ENCODE measurements at regions not wholly inside any gene's neighbourhood (a gene's known extent, or its start where the extent isn't known, plus 50 kb on each side); places are given as distances from the start of the nearest gene placed in this dataset.

DNA sequence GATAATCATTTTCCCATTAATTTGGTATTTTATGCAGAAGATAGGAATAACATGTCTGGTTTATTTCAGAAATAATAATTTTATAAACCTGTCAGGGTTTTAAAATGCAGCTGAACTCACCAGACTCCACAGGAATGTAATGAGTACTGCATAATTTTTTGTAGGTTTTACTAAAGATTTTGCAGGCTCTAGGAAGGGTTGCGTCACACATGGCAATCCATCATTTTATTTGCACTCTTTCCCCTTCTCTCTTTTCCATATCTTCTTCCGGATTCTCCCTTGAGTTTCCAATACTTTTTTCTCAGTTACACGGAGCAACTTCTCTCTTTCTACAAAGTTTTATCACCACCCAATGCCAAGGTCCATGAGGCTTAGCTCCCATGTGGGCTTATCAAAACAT lies 234.7 kb downstream of the NFKBIZ start:
- DNase-seq (ENCODE audit: low spot score), result no peak

DNA sequence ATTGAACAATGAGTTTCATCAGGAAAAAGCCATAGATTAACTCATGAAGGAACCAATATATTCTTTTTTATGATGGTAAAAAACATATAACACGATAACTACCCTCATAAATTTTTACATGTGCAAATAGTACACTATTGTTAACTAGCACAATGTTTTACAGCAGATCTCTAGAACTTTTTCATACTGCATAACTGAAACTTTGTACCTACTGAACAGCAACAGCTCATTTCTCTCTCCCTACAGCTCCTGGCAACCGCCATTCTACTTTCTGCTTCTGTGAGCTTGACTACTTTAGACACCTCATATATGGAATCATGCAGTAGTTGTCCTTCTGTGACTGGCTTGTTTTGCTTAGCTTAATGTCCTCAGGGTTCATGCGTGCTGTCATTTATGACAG lies 235.4 kb downstream of the NFKBIZ start:
- peak; percentile 42 for DNase-seq (ENCODE audit: low spot score)

DNA sequence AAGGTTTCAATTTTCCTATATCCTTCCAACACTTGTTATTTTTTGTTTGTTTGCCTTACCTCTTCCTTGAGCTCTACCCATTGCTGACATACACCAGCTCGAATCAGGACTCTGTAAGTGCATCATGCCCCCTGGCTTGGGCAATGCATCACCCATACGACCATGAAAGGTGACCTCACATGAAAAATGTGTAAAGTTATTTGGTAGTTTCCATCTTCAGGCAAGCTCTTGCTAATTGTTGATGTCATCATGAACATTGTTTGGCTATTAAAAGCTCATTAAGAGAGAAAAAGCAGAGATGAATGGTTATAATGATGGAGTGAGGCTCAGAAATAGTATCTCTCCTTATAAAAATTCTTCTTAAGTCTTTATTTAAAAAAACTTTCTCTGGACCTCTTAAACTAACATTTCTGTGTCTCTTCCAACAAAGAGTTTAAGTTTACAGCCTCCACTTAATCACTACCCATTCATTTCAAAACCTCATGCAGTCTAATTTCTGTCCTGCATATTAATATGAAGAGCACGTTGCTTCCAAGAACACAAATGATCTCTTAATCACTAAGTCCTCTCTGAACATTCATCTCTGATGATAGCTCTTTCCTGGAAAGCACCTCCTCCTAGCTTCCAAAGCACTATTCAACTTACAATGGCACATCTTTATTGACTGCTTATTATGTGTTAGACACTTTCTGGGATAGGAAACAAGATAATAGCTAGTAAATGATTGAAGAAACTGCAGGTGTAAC lies 236.3 kb downstream of the NFKBIZ start:
- DNase-seq (ENCODE audit: low spot score), result peak; percentile 76

DNA sequence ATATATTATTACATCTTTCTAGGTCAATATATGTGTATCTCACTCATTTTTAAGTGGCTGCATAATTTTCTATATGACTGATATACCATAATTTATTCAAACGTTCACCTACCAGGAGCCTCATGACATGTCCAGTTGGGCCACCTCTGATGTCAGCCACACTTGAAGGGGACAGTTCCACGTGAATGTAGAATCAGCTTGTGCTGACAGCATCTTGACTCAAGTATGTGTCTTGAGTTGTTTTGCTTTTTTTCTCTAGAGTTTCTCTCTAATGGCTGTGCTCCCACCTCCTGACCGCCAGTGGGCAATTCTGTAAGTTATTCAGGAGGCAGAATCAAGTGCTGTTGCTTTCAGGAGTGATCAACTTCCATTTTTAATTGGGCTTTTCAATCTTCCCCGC lies 237.9 kb downstream of the NFKBIZ start:
- no peak for DNase-seq (ENCODE audit: low spot score)

DNA sequence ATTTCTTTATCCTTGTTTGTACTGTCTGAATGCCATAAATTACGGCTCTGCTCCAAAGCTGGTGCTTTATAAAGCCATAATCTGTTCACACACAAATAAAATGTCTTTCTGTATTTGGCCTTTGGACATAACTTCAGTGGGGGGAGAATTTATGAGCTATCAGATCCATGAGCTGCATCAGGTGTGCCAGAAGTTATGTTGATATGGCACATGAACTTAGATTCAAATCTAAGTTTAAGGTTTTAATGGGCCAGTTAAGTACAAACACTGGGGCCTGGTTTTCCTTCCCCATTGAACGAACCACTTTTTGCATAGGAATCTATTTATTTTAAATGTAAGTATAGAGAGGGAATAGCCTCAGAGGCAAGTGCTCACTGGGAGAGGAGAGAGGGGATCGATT lies 239.9 kb downstream of the NFKBIZ start:
- DNase-seq (ENCODE audit: low spot score), result no peak

DNA sequence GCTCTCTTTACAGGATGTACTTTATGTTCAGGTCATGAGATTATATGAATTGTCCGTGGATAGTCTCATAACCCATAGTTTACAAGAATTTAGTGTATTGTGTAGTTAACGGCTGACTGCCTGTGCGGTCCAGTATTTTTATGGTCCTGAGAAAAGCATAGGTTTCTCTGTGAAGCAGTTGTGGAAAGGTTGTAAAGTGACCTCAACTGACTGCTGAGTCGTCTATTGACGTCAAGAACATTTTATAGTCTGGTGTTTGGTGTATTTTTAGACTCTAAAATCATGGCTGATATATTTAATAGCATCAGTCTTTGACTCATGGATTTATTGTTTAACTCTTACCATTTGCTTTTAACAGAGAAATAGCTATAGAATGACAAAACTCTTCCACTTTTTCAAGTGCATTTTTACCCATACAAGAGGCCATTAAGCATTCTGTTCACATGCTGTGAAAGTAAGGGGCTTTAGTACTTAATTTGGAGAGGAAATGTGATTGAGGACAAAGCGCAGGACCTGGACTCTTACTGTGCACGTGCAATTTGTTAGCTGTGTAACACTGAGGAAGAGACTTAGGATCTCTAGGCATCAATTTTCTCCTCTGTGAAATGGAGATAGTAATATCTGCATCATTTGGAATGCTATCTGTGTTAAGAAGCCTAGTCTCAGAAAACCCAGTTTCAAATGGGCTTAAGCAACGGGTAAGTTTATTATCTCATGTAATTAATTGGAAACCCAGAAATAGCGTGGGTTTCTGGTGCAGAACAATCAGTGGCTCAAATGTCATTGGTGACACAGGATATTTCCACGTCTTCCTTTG lies 240.8 kb downstream of the NFKBIZ start:
- DNase-seq (ENCODE audit: low spot score), result no peak

DNA sequence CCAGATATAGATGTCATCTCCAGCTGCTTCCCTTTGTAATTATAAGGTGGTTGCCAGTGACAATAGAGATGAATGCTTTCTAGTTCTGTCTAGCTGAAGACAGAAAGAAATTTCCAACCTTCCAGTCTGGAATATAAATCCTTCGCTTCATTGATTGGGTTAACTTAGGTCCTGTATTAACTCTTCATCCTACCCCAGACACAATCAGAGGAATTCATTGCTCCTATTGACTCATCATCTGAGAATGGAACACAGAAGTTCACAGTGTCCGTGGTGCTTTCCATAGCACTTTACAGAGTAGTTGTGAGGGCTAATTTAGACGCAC lies 241.4 kb downstream of the NFKBIZ start:
- DNase-seq (ENCODE audit: low spot score), result no peak

DNA sequence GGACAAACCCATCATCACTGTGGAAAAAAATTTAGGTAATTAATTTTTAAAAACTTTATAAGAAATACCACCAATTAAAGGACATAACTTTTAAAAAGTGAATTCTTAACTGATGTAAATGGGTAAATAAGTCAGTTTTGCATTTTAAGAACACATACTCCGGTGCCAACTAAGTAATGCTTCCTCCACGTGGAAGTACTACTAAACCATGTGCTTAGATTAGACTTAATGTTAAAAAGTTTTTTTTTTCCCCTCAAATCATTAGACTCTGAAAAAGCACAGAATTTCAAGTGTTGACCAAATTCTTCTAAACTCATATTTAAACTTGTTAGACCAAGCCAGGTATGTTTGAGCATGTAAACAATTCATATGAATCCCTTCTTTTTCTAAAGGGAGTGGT lies 242.0 kb downstream of the NFKBIZ start:
- DNase-seq (ENCODE audit: low spot score), result no peak

DNA sequence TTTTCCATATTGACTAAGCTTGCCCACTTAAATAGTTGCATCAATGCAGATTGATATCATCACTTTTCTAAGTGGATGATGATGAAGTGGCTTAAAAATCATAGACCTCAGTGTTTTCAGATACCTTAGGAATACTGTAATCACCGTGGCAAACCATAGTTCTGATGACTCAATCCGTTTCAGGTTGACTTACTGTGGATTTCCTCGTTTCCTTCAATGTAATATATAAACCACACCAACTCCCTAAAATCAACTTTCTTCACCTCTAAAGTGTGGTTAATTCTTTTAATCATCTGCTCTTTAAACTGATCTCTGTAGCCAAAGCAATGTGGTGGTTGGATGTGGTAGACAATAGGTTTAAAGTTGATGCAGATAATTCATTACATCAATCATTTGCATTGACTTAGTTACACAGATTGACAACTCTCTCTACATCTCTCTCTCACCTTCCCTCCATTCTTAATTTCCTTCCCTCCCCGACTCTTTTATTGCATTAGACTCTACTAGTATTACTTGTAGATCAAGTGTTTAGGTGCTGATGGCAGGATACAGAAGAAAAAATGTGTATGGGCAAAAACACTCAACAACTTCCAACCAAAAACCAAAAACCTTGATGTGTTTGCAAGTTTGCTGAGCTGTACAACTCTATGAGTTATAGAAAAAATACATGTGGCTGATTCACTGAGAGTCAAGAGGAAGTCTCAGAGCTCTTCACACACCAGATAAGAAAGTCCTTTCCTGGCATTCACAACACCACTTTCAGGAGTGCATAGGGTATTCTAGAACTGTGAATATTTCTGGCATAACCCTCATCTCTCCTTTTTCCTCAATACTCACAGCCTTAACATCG lies 243.5 kb downstream of the NFKBIZ start:
- DNase-seq (ENCODE audit: low spot score), result peak; percentile 90

DNA sequence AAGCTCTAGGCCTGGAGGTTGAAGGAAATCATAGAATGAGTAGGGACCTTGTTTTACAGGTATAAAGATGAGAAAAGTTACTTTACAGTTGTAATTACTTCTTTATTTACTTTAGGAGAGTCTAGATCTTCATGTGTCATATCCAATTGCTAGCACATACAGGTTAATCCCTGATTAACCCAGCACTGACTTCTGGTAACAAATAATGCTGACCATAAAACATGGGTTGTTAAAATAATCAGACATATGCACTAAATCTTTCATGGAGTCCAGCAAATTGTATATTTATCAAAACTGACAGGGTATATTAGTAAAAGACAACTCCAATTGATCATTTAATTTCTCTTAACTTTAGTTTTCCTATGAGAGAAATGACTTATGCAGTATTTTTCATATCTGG lies 245.2 kb downstream of the NFKBIZ start:
- DNase-seq (ENCODE audit: low spot score), result no peak

DNA sequence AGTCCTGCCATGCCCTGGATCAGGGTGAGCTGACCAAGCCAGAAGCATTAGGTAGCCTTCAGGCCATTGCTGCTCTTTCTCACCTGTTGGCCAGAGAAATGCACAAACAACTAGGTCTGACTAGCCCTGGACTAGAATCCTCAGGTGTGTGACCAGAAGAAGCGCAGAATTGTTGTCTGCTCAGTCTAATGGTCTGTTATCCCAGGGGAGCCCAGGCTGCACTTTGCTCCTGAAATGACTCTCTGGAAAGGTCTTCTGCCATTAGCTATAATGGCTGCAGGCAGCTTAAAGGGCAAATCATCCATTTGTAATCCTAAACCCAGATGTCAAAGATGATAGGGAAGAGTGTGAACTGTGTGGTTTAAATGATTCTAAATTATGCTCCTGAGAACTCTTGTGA lies 246.1 kb downstream of the NFKBIZ start:
- DNase-seq (ENCODE audit: low spot score), result no peak

DNA sequence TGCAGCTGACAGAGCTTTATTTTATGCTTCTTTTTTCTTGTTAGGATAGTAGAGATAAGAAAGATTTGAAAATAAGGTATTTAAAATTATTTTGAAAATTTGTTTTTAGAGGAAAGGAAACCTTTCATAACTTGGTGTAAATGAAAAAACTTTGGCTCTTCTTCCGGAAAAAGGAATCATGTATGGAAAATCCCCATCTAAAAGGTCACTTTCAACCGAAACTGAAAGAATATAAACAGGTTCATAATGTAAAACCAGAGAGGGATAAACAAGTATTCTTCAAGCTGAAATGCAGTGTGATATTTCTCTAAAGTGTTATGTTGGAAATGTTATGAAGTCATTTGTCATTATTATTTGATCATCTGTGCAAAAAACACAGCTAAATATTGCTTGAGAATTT lies 246.8 kb downstream of the NFKBIZ start:
- DNase-seq (ENCODE audit: low spot score), result no peak

DNA sequence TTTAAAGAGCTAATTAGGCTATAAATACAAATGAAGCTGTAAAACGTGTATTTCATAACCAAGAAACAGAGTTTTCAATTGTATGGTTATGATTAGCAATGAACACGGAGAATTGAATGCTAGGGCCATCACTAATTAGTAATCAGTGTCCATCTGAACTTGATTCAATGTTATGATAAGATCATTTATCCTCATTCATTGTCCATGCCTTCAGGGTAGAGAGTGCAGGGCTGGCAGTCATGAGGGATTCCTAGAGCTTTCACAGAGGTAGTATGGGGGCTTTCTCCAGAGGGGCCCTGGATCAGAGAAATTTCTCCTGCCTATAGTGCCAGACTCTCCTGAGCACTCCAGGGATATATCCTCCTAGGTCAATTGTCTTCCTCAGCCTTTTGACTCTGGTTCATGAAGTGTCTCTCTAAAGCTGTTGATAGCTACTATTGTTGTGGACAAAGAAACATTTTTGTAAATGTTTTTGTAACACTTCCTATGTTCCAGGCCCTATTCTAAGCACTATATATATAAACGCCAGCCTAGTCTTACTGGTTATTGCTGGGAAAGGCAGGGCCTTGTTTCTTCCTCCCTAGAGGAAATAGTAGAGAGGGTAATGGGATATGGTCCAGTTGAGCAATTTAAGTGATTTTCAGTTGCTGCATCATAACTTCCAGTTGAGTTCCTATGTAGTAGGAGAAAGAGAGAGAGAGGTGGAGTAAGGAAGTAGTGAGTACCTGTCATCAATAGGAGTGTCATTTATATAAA lies 249.0 kb downstream of the NFKBIZ start:
- DNase-seq (ENCODE audit: low spot score), result no peak

DNA sequence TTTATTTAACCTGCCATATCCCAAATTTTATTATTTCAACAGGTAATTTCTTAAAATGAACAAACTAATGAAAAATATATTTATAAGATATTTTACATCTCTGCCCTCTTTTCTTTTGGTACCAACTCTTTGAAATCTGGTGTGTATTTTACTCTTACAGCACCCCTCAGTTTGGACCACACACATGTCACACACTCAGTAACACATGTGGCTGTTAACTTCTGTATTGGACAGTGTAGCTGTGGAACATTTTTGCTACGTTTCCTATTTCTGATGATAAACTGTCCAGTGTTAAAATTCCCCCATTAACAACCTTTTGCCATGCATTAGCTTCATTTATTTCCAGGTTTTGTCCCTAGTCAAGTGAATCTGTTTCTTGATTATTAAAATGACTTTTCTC lies 250.6 kb downstream of the NFKBIZ start:
- no peak for DNase-seq (ENCODE audit: low spot score)

DNA sequence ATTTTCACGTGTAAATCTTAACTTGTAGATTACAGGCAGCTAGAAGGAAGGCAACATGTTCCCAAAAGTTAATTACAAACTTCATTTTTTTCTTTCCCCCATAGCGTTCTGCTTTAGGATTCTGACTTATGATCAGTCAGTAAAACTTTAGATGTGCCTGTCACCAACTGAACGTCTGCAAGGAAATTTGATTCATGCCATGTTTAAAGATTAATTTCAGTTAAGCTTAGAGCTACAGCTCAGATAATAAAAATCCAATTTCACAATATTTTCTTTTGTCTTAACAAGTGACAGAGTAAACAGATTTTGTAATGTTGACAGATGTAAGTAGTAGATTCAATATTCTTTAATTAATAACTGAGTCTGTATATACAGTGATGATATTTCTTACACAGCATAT lies 253.1 kb downstream of the NFKBIZ start:
- no peak for DNase-seq (ENCODE audit: low spot score)

DNA sequence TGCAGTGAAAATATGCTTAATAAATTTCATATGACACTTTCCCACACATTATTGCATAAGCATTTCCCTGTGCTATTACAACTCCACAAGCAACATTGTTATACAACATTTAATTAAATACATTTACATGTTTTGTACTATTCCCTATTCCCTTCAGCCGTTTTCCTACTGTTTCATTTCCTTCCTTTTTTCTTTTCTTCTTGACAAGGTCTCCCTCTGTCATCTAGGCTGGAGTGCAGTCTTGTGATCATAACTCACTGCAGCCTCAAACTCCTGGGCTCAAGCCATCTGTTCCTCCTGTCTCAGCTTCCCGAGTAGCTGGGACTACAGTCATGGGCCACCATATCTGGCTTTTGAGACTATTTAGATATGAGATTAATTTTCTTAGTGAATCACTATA lies 254.7 kb downstream of the NFKBIZ start:
- DNase-seq (ENCODE audit: low spot score), result no peak

DNA sequence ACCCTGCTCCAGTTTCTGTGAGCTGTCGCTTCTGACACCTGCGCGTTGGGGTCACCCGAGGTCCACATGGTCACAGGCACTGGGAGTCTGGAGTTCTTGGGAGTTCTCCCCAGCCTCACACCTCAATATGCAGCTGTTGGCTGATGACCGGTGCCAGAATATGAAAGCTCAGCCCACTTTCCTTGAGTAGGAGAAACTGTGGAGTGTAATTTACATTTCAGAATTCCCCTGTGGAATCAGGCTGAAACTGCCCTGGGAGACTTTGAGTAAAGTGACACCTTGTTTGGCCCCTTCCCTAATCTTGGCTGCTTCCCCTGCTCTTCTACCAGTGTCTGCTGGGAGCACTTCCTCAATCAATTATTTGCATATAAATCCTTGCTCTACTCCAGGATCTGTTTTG lies 255.9 kb downstream of the NFKBIZ start:
- DNase-seq (ENCODE audit: low spot score), result no peak

DNA sequence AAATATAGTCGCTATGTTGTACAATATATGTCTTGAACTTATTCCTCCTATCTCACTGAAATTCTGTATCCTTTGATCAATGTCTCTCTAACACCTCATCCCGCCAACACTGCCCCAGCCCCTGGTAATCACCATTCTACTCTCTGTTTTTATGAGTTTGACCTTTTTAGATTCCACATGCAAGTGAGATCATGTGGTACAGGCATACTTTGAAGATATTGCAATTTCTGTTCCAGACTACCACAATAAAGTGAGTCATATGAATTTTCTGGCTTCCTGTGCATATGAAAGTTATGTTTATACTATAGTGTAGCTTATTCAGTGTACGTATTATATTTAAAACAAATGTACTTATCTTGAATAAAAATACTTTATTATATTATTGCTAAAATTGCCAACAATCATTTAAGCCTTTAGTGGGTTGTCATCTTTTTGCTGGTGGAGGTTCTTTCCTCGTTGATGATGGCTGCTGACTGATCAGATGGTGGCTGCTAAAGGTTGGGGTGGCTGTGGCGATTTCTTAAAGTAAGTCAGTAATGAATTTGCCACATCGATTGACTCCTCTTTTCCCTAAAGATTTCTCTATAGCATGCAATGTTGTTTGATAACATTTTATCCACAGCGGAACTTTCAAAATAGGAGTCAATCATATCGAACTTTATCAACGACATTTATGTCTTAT lies 257.2 kb downstream of the NFKBIZ start:
- no peak for DNase-seq (ENCODE audit: low spot score)

DNA sequence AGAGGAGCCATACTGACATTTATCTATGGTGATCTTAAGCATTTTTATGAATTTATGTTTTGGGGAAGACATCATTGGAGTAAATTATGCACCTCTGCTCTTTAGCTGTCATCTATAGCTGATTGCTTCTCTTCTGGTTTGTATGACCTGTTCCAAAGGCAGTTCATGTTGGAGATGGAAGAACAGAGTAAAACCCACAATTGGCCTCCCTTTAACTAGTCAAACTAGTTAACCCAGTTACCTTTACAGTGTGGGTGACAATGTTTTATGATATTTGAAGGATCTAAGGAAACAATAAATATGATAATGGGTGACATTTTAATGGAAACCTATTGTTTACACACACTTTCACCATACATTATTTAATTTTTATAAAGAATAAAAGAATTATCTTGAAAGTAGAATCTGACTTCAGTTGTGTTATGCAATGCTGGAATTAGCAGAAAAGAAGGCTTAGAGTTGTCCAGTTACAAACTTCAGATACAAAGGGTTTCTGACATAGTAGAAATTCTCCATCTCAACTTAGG lies 263.5 kb downstream of the NFKBIZ start:
- DNase-seq (ENCODE audit: low spot score), result no peak

DNA sequence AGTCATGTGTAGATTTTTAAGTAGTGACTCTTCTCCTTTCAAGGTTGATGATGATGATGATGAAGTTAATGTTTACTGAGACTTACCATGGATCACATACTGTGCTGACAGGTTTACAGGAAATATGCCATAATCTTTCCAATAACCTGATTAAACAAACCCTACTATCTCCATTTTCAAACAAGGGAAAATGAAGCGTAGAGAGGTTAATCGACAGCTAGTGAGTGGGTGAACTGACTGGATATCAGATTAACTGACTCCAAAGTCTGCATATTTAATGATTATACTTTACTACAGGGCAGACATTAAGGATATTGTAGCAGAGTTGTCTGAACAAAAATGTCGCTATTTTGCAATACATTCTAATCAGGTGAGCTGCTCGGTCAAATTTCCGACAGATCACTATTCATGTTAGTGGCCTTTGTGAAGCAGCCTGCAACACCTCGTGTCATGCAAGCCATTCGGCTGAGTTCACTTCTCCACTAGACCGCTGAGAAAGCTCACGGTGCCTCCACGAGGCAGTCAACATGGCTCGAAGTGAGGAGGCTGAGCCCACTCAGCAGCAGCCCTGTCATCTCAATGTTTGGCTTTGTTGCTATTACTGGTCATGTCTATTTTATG lies 264.2 kb downstream of the NFKBIZ start:
- no peak for DNase-seq (ENCODE audit: low spot score)
